ENCODE measurements at regions not wholly inside any gene's neighbourhood (a gene's known extent, or its start where the extent isn't known, plus 50 kb on each side); places are given as distances from the start of the nearest gene placed in this dataset.

DNA sequence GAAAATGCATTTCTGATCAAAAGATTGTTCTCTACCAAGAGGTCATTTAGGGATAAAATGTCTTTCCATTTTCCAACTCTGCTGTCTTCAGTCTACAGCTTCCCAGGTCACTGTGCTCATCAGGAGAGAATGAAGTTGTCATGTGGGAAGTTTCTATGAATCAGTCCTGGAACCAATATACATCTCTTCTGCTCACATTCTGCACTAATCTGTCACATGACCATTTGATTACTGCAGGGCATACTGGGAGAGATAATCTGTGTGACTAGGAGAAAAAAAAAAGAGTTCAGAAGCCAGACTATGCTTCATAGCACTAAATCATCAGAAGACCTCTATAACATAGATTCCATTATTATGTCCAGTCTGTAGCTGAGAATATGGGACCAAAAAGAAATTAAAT lies 611.5 kb downstream of the KCNA4 start:
- no peaks in the 10 kb centered on the region for H3K27me3 ChIP-seq
- no peak overlapping the region for H3K9ac ChIP-seq
- no peaks in the 10 kb centered on the region for H3K4me1 ChIP-seq
- H3K36me3 ChIP-seq, result no peaks in the 10 kb centered on the region
- H3K9me3 ChIP-seq, result no peaks in the 10 kb centered on the region
- H4K20me1 ChIP-seq, result no peaks in the 10 kb centered on the region
- no peak overlapping the region for H3K27ac ChIP-seq
- TF ChIP-seq Cebpa-rat (IDR thresholded peaks at IDR 0.05), result no peak
- no peak overlapping the region for H3K4me2 ChIP-seq
- no peak overlapping the region for H3K4me3 ChIP-seq

DNA sequence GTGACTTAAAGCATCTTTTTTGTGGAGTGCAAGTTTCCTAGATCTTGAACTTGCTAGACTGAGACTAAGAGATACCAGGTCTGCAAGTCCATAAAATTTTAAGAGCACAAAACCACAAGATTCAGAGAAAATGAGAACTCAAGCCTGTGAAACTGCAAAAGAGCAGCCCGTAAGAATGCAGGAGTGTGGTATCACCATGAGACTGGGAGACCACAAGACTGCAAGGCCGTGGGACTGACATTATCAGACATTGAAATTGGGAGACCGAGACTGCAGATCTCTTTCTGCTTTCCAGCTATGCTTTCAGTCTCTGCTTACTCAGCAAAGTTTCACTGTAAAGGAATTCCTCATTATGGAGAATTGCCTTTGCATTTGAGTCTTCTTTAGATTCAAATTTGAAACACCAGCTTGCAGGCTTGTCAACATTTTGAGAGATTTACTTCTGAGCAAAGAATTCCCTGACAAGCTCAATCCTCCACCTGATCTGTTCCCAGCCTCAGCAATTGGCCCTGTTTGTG lies 621.2 kb downstream of the KCNA4 start:
- no peaks in the 10 kb centered on the region for H3K36me3 ChIP-seq
- no peaks in the 10 kb centered on the region for H3K9me3 ChIP-seq
- H4K20me1 ChIP-seq, result no peaks in the 10 kb centered on the region
- no peaks in the 10 kb centered on the region for H3K27me3 ChIP-seq
- no peak for TF ChIP-seq Cebpa-rat (IDR thresholded peaks at IDR 0.05)
- H3K4me3 ChIP-seq, result no peak overlapping the region
- H3K27ac ChIP-seq, result no peak overlapping the region
- H3K4me2 ChIP-seq, result no peak overlapping the region
- H3K4me1 ChIP-seq, result no peaks in the 10 kb centered on the region
- H3K9ac ChIP-seq, result no peak overlapping the region

GRCh38 chr11:29389793-29390192 lies 627.0 kb downstream of the KCNA4 start:
- Histone ChIP-seq H3K4me3 (no peak overlapping the region), H3K4me2 (no peak overlapping the region), H3K27me3 (no peaks in the 10 kb centered on the region), H3K27ac (no peak overlapping the region), H3K36me3 (no peaks in the 10 kb centered on the region), H4K20me1 (no peaks in the 10 kb centered on the region), H3K9ac (no peak overlapping the region), H3K9me3 (no peaks in the 10 kb centered on the region), H3K4me1 (no peaks in the 10 kb centered on the region)
- no peak for TF ChIP-seq Cebpa-rat (IDR thresholded peaks at IDR 0.05)

- TF ChIP-seq Cebpa-rat (IDR thresholded peaks at IDR 0.05), result no peak
- H3K4me2 ChIP-seq, result no peak overlapping the region
Measured at GRCh38 chr11:29373725-29374124, 643.1 kb downstream of the KCNA4 start.

DNA sequence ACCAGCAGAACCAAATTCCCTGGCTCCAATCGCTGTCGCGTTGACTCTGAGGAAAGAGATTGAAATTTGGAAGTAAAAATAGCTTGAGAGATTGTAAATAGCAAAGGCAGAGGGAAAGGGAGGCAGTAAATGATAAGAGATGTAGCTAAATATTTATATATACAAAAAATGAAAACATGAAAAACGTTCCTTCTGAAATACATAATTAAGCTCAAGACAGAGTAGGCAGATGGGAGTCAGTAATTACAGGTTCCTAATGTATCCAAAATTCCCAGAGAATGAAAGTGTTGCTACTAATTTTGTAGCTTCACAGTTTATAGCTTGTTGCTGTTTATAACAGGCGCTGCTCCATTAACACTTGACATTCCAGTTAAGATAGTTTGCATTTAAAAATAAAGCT lies 648.7 kb downstream of the KCNA4 start:
- Histone ChIP-seq H3K9me3 (no peaks in the 10 kb centered on the region), H4K20me1 (no peaks in the 10 kb centered on the region), H3K36me3 (no peaks in the 10 kb centered on the region), H3K9ac (no peak overlapping the region), H3K4me3 (no peak overlapping the region), H3K27me3 (no peaks in the 10 kb centered on the region), H3K4me1 (no peaks in the 10 kb centered on the region), H3K27ac (no peak overlapping the region), H3K4me2 (no peak overlapping the region)
- no peak for TF ChIP-seq Cebpa-rat (IDR thresholded peaks at IDR 0.05)

More at GRCh38 chr11:29373725-29374124, 643.1 kb downstream of the KCNA4 start:
- Histone ChIP-seq H3K9me3 (peaks cover 7% of the 10 kb centered on the region; the same call in 1 of the 2 replicates), H4K20me1 (no peaks in the 10 kb centered on the region), H3K4me3 (no peak overlapping the region), H3K27me3 (no peaks in the 10 kb centered on the region), H3K9ac (no peak overlapping the region), H3K4me1 (no peaks in the 10 kb centered on the region), H3K36me3 (no peaks in the 10 kb centered on the region), H3K27ac (no peak overlapping the region)

- Histone ChIP-seq H3K36me3 (no peaks in the 10 kb centered on the region), H3K9me3 (no peaks in the 10 kb centered on the region), H3K4me1 (no peaks in the 10 kb centered on the region), H3K27ac (no peak overlapping the region), H4K20me1 (no peaks in the 10 kb centered on the region), H3K4me3 (no peak overlapping the region), H3K9ac (no peak overlapping the region), H3K4me2 (no peak overlapping the region), H3K27me3 (no peaks in the 10 kb centered on the region)
- no peak for TF ChIP-seq Cebpa-rat (IDR thresholded peaks at IDR 0.05)
Measured at GRCh38 chr11:29364006-29364405, 652.8 kb downstream of the KCNA4 start.

DNA sequence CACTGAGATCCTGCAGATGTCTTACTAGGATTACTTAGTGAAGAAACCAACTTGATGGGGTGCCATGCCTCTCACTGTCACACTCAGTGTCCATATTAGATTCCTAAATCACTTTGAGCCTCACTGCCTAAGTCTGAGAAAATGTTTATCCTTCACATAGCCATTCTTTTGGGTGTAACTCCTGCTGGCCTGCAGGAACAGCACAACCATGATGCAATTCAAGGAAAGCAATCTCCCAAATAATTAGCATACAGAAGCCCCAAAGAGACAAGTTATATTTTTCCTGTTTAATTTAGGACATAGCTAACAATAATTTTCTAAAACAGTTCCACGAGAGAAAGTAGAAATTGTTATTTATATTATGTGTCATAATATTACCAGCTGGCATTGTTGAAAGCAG lies 655.5 kb downstream of the KCNA4 start:
- Histone ChIP-seq H3K36me3 (no peaks in the 10 kb centered on the region), H3K4me3 (no peak overlapping the region), H3K9me3 (no peaks in the 10 kb centered on the region), H3K4me2 (no peak overlapping the region), H4K20me1 (no peaks in the 10 kb centered on the region), H3K27me3 (no peaks in the 10 kb centered on the region), H3K4me1 (no peaks in the 10 kb centered on the region), H3K27ac (no peak overlapping the region), H3K9ac (no peak overlapping the region)
- no peak for TF ChIP-seq Cebpa-rat (IDR thresholded peaks at IDR 0.05)

DNA sequence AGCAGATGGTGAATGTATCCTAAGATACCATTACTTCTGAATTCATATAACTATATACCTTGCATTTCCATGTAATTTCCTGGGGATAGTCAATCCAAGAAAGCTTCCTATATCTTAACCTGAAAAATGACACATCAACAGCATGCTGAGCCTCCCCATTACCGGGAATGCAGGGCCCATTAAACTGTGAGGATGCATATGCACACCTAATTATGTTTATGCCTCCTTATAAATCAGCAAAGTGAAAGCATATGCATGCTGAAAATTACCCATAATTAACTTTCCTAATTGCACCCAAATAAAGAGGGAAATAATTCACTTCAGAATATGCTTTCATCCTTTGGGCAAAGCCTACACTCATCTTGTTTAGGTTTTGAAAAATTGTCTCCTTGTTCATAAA lies 663.0 kb downstream of the KCNA4 start:
- H3K9ac ChIP-seq, result no peak overlapping the region

DNA sequence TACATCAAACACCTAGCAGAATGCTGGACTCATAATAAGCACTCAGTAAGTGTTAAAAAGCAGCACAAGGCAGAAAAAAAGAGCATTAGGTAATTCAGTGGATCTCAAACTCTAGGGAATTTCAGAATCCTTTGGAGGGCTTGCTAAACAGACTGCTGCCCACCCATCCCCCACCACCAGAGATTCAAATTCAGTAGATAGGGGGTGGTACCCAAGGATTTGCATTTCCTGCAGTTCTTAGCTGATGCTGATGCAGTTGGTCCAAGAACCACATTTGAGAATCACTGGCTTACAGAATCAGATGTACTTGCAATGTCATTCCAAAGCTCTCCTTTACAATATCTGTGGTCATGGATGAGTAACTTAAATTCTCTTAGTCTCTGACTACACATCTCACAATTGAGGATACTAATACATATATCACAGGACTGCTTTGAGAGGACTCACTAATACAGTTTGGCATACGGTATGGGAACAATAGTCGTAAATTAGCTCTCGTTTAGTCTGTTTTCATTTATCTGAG lies 664.5 kb downstream of the KCNA4 start:
- H4K20me1 ChIP-seq, result no peaks in the 10 kb centered on the region
- no peak overlapping the region for H3K4me2 ChIP-seq
- no peak overlapping the region for H3K27ac ChIP-seq
- H3K27me3 ChIP-seq, result no peaks in the 10 kb centered on the region
- H3K9me3 ChIP-seq, result no peaks in the 10 kb centered on the region
- TF ChIP-seq Cebpa-rat (IDR thresholded peaks at IDR 0.05), result no peak
- H3K4me3 ChIP-seq, result no peak overlapping the region
- H3K36me3 ChIP-seq, result no peaks in the 10 kb centered on the region
- H3K4me1 ChIP-seq, result no peaks in the 10 kb centered on the region
- H3K9ac ChIP-seq, result no peak overlapping the region

More for the DNA sequence above, 663.0 kb downstream of the KCNA4 start:
- Histone ChIP-seq H3K27me3 (no peaks in the 10 kb centered on the region), H3K4me1 (no peaks in the 10 kb centered on the region), H3K4me3 (no peak overlapping the region), H3K27ac (no peak overlapping the region), H3K36me3 (no peaks in the 10 kb centered on the region), H4K20me1 (no peaks in the 10 kb centered on the region), H3K4me2 (no peak overlapping the region), H3K9me3 (no peaks in the 10 kb centered on the region)
- TF ChIP-seq Cebpa-rat (IDR thresholded peaks at IDR 0.05), result no peak

- H3K4me2 ChIP-seq, result no peak overlapping the region
- H3K27ac ChIP-seq, result no peak overlapping the region
- H4K20me1 ChIP-seq, result no peaks in the 10 kb centered on the region
- no peaks in the 10 kb centered on the region for H3K36me3 ChIP-seq
- H3K4me1 ChIP-seq, result no peaks in the 10 kb centered on the region
- H3K27me3 ChIP-seq, result no peaks in the 10 kb centered on the region
- no peak overlapping the region for H3K9ac ChIP-seq
- H3K4me3 ChIP-seq, result no peak overlapping the region
- TF ChIP-seq Cebpa-rat (IDR thresholded peaks at IDR 0.05), result no peak
- H3K9me3 ChIP-seq, result no peaks in the 10 kb centered on the region
Measured at GRCh38 chr11:29351301-29351873, 665.4 kb downstream of the KCNA4 start.
